Ishikawa (cell line): ENCODE measurements at regions not wholly inside any gene's neighbourhood (a gene's known extent, or its start where the extent isn't known, plus 50 kb on each side); places are given as distances from the start of the nearest gene placed in this dataset.

Experiments used
- CEBPB ChIP-seq: IDR thresholded peaks from 2 replicates; pipeline ENCODE4 v1.6.1; 2012
- CREB1 ChIP-seq: IDR thresholded peaks from 2 replicates; pipeline ENCODE4 v1.6.1; 2012; ENCODE audit warnings: low read depth
- EGR1 ChIP-seq: IDR thresholded peaks from 2 replicates; pipeline ENCODE4 v1.6.1; 2012
- EP300 ChIP-seq: IDR thresholded peaks from 2 replicates; pipeline ENCODE4 v1.6.1; 2012; ENCODE audit warnings: borderline replicate concordance
- FOXM1 ChIP-seq: IDR thresholded peaks from 2 replicates; pipeline ENCODE4 v1.6.1; 2012; ENCODE audit warnings: low read depth, borderline replicate concordance
- NFIC ChIP-seq: IDR thresholded peaks from 2 replicates; pipeline ENCODE4 v1.6.1; 2012
- RAD21 ChIP-seq: IDR thresholded peaks from 2 replicates; pipeline ENCODE4 v1.6.1; 2012; ENCODE audit warnings: low read depth
- TAF1 ChIP-seq: IDR thresholded peaks from 2 replicates; pipeline ENCODE4 v1.6.1; 2012; ENCODE audit warnings: low read depth, mild to moderate bottlenecking
- TCF12 ChIP-seq: IDR thresholded peaks from 2 replicates; pipeline ENCODE4 v1.6.1; 2012; ENCODE audit warnings: low read depth
- TEAD4 ChIP-seq: IDR thresholded peaks from 2 replicates; pipeline ENCODE4 v1.6.1; 2012
- YY1 ChIP-seq: IDR thresholded peaks from 2 replicates; pipeline ENCODE4 v1.6.1; 2012; ENCODE audit warnings: low read depth
- ZBTB7A ChIP-seq: IDR thresholded peaks from 2 replicates; pipeline ENCODE4 v1.6.1; 2012; ENCODE audit warnings: low read depth
- TF ChIP-seq, protein P1 (sequence below): IDR thresholded peaks from 2 replicates; pipeline ENCODE4 v1.6.1; 2012; ENCODE audit warnings: low read depth, mild to moderate bottlenecking
- TF ChIP-seq, protein P2 (sequence below): IDR thresholded peaks from 2 replicates; pipeline ENCODE4 v1.6.1; 2012
- TF ChIP-seq, protein P3 (sequence below): IDR thresholded peaks from 2 replicates; pipeline ENCODE4 v1.6.1; 2012

DNA sequence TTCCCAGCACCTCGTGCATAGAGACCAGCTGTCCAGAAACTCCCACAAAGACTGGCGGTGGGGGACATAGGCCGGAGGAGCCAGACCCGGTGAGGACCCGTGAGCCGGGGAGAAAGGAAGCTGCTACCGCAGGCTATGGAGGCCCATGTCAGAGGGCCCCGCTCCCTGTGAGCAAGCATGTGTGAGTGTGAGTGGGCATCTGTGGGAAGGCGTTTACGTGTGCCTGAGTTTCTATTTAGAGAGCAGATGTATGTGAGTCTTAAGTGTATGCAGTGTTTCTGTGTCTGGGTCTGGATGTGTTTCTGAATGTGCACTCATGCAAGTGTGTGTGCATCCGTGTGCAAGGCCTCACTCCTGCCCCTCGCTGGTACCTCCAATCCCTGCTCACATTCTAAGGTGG is 187.8 kb upstream of the RAB6C start:
- TF ChIP-seq TCF12, result no peak
- TF ChIP-seq EP300, result no peak
- TF ChIP-seq, protein P1, sequence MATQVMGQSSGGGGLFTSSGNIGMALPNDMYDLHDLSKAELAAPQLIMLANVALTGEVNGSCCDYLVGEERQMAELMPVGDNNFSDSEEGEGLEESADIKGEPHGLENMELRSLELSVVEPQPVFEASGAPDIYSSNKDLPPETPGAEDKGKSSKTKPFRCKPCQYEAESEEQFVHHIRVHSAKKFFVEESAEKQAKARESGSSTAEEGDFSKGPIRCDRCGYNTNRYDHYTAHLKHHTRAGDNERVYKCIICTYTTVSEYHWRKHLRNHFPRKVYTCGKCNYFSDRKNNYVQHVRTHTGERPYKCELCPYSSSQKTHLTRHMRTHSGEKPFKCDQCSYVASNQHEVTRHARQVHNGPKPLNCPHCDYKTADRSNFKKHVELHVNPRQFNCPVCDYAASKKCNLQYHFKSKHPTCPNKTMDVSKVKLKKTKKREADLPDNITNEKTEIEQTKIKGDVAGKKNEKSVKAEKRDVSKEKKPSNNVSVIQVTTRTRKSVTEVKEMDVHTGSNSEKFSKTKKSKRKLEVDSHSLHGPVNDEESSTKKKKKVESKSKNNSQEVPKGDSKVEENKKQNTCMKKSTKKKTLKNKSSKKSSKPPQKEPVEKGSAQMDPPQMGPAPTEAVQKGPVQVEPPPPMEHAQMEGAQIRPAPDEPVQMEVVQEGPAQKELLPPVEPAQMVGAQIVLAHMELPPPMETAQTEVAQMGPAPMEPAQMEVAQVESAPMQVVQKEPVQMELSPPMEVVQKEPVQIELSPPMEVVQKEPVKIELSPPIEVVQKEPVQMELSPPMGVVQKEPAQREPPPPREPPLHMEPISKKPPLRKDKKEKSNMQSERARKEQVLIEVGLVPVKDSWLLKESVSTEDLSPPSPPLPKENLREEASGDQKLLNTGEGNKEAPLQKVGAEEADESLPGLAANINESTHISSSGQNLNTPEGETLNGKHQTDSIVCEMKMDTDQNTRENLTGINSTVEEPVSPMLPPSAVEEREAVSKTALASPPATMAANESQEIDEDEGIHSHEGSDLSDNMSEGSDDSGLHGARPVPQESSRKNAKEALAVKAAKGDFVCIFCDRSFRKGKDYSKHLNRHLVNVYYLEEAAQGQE, result no peak
- TF ChIP-seq, protein P2, sequence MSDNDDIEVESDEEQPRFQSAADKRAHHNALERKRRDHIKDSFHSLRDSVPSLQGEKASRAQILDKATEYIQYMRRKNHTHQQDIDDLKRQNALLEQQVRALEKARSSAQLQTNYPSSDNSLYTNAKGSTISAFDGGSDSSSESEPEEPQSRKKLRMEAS, result no peak
- TF ChIP-seq, protein P3, sequence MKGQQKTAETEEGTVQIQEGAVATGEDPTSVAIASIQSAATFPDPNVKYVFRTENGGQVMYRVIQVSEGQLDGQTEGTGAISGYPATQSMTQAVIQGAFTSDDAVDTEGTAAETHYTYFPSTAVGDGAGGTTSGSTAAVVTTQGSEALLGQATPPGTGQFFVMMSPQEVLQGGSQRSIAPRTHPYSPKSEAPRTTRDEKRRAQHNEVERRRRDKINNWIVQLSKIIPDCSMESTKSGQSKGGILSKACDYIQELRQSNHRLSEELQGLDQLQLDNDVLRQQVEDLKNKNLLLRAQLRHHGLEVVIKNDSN, result no peak
- TF ChIP-seq FOXM1, result no peak

DNA sequence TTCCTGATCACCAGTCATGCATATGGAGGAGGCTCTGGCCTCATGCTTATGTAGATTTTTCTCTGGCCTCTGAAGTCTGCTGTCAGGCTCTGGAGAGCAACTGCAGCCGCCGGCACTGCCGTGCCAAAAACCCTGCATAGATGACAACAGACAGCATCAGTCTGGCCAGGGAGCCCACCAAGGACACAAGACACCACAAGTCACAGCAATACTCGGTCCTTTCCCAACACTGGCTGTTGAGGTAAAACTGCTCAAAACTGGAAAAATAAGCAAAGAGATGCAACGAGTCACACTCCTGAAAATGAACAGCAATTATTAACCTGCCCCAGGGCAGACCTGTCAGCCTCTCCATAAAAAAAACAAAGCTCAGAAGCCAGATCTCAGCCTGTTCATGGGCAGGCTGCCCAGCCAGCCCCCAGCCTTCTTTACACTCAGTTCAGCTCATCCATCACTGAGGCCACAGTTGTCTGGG is 186.0 kb upstream of the RAB6C start:
- TF ChIP-seq NFIC, result no peak
- TF ChIP-seq, protein P1, result no peak
- TF ChIP-seq CEBPB, result no peak
- no peak for TF ChIP-seq EGR1
- TF ChIP-seq, protein P3, result no peak
- TF ChIP-seq TAF1, result no peak
- no peak for TF ChIP-seq EP300
- no peak for TF ChIP-seq FOXM1
- TF ChIP-seq ZBTB7A, result no peak

DNA sequence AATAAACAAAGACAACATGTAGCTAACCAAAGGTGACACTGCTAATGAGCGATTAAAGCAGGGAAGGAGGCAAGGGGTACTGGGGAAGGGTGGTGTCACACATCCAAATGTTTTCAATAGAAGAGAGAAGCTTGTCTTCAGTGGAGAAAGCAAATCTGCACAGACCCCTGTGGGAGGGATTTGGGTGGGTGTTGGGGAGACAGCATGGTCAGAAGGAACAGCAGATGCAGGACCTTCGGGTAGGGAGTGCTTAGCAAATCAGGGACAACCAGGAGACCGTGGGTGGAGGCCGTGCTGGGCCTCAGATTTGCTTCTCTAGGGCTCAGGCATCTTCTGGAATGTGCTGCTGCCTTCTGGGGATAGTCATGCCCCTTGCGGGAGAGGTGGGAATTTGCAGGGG is 185.3 kb upstream of the RAB6C start:
- TF ChIP-seq YY1, result no peak
- TF ChIP-seq NFIC, result no peak
- TF ChIP-seq RAD21, result no peak

DNA sequence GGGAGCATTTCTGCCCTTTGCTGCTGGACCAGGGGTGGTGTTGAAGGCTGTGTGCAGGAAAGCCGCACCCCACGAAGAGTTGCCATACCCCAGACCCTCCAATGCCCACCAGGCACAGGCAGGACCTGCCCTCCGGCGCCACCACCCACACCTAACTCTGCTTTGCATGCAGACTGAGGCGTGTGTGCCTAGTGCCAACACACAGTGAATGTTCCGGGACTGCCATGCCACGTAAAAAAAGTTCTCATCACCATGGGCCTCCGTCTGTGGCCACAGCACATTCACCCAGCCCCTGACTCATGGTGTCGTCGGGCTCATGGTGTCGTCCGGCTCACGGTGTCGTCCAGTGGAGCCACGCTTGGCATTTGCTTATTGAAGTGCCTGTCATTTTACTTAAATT is 184.9 kb upstream of the RAB6C start:
- TF ChIP-seq, protein P2, result no peak

DNA sequence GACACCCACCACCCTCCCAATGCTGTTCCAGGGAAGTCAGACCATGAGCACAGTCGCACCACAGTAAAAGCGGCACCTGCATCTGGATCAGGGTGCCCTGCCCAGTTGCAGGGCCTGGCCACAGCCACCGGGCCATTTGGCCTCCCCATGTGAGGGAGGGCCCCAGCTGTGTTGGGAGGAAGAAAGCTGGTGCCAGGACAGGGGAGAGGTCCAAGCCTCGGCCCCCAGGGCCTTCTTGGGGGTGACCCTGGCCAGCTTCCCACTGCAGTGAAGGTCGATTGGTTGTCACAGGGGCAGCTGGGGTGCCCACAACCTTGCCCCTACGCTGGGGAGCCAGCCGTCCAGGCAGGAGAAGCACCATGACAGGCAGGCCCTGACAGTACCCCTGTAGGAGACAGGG is 183.2 kb upstream of the RAB6C start:
- TF ChIP-seq ZBTB7A (no peak), TCF12 (no peak), EP300 (no peak), RAD21 (no peak)
- TF ChIP-seq, protein P3, result no peak

DNA sequence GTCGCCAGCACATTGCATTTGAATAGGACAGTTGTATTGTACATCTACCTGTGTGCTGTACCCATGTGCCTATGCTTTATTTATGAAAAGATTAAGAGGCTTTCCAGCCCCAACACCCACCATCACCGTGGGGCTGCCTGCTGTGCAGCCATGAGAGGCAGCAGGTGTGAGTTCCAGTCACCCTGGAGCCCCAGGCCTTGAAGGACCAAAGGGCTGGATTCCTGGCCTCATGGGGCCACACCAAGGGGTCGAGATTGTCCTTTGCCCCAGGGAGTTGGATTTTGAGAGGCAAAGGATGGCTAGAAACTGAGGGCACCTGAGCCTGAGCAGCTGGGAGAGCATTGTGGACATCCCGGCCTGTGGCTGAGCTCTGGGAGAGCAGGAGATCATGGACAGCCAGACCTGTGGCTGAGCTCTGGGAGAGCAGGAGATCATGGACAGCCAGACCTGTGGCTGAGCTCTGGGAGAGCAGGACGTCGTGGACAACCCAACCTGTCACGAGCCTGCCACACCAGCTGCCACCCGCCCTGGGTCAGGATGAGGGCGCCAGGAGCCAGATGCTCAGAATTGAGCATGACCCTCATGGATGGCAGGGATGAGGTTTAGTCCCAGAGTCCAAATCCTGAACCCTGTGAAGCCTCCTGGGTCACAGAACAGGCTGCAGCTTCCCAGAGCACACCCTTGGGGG is 182.5 kb upstream of the RAB6C start:
- TF ChIP-seq TAF1, result no peak
- no peak for TF ChIP-seq NFIC
- TF ChIP-seq, protein P3, result no peak
- TF ChIP-seq CREB1, result no peak
- no peak for TF ChIP-seq TCF12
- TF ChIP-seq RAD21, result no peak
- TF ChIP-seq YY1, result no peak
- no peak for TF ChIP-seq CEBPB
- TF ChIP-seq EP300, result no peak
- TF ChIP-seq, protein P2, result no peak
- TF ChIP-seq ZBTB7A, result no peak
- no peak for TF ChIP-seq TEAD4
- TF ChIP-seq, protein P1, result no peak
- TF ChIP-seq FOXM1, result no peak
- no peak for TF ChIP-seq EGR1
